Liver (tissue), 3 donors: ENCODE measurements at regions not wholly inside any gene's neighbourhood (a gene's known extent, or its start where the extent isn't known, plus 50 kb on each side); places are given as distances from the start of the nearest gene placed in this dataset.

Experiments used
- CTCF ChIP-seq: fragments of 150-350 bp; IDR thresholded peaks from 2 replicates; pipeline ENCODE4 v1.5.1; 2017; ENCODE audit warnings: improper control_type of control experiment, low read depth, low read length; ENCODE audit not compliant: missing input control
- HNF4A ChIP-seq, 2 donors: conservative IDR thresholded peaks; 2 replicates each; pipeline ENCODE4 v1.6.1; 2016; ENCODE audit warnings: antibody characterized with exemption in 2 of 2, mild to moderate bottlenecking in 2 of 2
- NR2F2 ChIP-seq: IDR thresholded peaks from 2 replicates; pipeline ENCODE4 v1.6.1; 2016; ENCODE audit warnings: antibody characterized with exemption
- RAD21 ChIP-seq, 2 donors: IDR thresholded peaks; 2 replicates each; pipeline ENCODE4 v1.6.1; 2016; ENCODE audit warnings: antibody characterized with exemption in 2 of 2, mild to moderate bottlenecking in 2 of 2
- SP1 ChIP-seq: IDR thresholded peaks from 2 replicates; pipeline ENCODE4 v1.6.1; 2018; ENCODE audit warnings: antibody characterized with exemption, mild to moderate bottlenecking
- TAF1 ChIP-seq: conservative IDR thresholded peaks from 2 replicates; pipeline ENCODE4 v1.6.1; 2016; ENCODE audit warnings: antibody characterized with exemption, mild to moderate bottlenecking
- YY1 ChIP-seq: IDR thresholded peaks from 2 replicates; pipeline ENCODE4 v1.6.1; 2016; ENCODE audit warnings: antibody characterized with exemption, mild to moderate bottlenecking
- TF ChIP-seq, protein P1 (sequence below): IDR thresholded peaks from 2 replicates; pipeline ENCODE4 v1.6.1; 2016; ENCODE audit warnings: antibody characterized with exemption, mild to moderate bottlenecking
- TF ChIP-seq, protein P2 (sequence below): IDR thresholded peaks from 2 replicates; pipeline ENCODE4 v1.6.1; 2016; ENCODE audit warnings: antibody characterized with exemption
- donor health status: healthy.
- donor health status: healthy.

- TF ChIP-seq CTCF (no peak), NR2F2 (no peak), TAF1 (no peak), YY1 (no peak), HNF4A (conservative IDR thresholded peaks at IDR 0.05) (no peak), SP1 (no peak), RAD21 (IDR thresholded peaks at IDR 0.05) (no peak)
- TF ChIP-seq, protein P1, sequence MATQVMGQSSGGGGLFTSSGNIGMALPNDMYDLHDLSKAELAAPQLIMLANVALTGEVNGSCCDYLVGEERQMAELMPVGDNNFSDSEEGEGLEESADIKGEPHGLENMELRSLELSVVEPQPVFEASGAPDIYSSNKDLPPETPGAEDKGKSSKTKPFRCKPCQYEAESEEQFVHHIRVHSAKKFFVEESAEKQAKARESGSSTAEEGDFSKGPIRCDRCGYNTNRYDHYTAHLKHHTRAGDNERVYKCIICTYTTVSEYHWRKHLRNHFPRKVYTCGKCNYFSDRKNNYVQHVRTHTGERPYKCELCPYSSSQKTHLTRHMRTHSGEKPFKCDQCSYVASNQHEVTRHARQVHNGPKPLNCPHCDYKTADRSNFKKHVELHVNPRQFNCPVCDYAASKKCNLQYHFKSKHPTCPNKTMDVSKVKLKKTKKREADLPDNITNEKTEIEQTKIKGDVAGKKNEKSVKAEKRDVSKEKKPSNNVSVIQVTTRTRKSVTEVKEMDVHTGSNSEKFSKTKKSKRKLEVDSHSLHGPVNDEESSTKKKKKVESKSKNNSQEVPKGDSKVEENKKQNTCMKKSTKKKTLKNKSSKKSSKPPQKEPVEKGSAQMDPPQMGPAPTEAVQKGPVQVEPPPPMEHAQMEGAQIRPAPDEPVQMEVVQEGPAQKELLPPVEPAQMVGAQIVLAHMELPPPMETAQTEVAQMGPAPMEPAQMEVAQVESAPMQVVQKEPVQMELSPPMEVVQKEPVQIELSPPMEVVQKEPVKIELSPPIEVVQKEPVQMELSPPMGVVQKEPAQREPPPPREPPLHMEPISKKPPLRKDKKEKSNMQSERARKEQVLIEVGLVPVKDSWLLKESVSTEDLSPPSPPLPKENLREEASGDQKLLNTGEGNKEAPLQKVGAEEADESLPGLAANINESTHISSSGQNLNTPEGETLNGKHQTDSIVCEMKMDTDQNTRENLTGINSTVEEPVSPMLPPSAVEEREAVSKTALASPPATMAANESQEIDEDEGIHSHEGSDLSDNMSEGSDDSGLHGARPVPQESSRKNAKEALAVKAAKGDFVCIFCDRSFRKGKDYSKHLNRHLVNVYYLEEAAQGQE, result no peak
- TF ChIP-seq, protein P2, sequence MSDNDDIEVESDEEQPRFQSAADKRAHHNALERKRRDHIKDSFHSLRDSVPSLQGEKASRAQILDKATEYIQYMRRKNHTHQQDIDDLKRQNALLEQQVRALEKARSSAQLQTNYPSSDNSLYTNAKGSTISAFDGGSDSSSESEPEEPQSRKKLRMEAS, result no peak
Observed at GRCh38 chr9:80407220-80407619, 835.5 kb downstream of the TLE4 start.
